Liver (tissue), 8 donors: ENCODE measurements at regions not wholly inside any gene's neighbourhood (a gene's known extent, or its start where the extent isn't known, plus 50 kb on each side); places are given as distances from the start of the nearest gene placed in this dataset.

Experiments used
- DNase-seq: peaks from one replicate; pipeline ENCODE4 v3.0.0-alpha.2; 2017; ENCODE audit warnings: low spot score
- H3K27ac ChIP-seq, 2 donors: one replicate each; pipeline ENCODE4 v1.7.0; 2013; ENCODE audit warnings: inconsistent platforms in 2 of 2, low read length in 2 of 2, control low read depth in 1 of 2, low read depth in 1 of 2, mild to moderate bottlenecking in 1 of 2
- H3K27me3 ChIP-seq, 4 donors: one replicate each; pipeline versions ENCODE4 v1.6.1 to v1.7.0; 2013; ENCODE audit warnings: low read length in 3 of 4, inconsistent platforms in 1 of 4, mild to moderate bottlenecking in 1 of 4, moderate library complexity in 1 of 4; ENCODE audit not compliant: control insufficient read depth in 4 of 4, insufficient read depth in 4 of 4
- H3K36me3 ChIP-seq, 4 donors: one replicate each; pipeline versions ENCODE4 v1.6.1 to v1.7.0; 2013; ENCODE audit warnings: low read length in 3 of 4, mild to moderate bottlenecking in 3 of 4, low read depth in 1 of 4, moderate library complexity in 1 of 4; ENCODE audit not compliant: control insufficient read depth in 4 of 4, insufficient read depth in 3 of 4
- H3K4me1 ChIP-seq, 4 donors: one replicate each; pipeline versions ENCODE4 v1.6.1 to v1.7.0; 2013; ENCODE audit warnings: low read length in 3 of 4, mild to moderate bottlenecking in 3 of 4, moderate library complexity in 1 of 4; ENCODE audit not compliant: control insufficient read depth in 4 of 4, insufficient read depth in 4 of 4
- H3K4me3 ChIP-seq, 3 donors: one replicate each; pipeline versions ENCODE4 v1.6.1 to v1.7.0; 2013; ENCODE audit warnings: low read length in 3 of 3, control low read depth in 1 of 3, low read depth in 1 of 3, mild to moderate bottlenecking in 1 of 3
- H3K9ac ChIP-seq, 2 donors: one replicate each; pipeline ENCODE4 v1.7.0; 2013; ENCODE audit warnings: low read length in 2 of 2, mild to moderate bottlenecking in 2 of 2, moderate library complexity in 2 of 2, control low read depth in 1 of 2, low read depth in 1 of 2
- H3K9me3 ChIP-seq, 4 donors: one replicate each; pipeline versions ENCODE4 v1.6.1 to v1.7.0; 2013; ENCODE audit warnings: low read length in 3 of 4; ENCODE audit not compliant: control insufficient read depth in 4 of 4
- FOXA1 ChIP-seq: IDR thresholded peaks from 2 replicates; pipeline ENCODE4 v1.6.1; 2016; ENCODE audit warnings: antibody characterized with exemption
- GABPA ChIP-seq, 2 donors: IDR thresholded peaks in 1 of 2; conservative IDR thresholded peaks in 1 of 2; 2 replicates each; pipeline ENCODE4 v1.6.1; 2016; ENCODE audit warnings: antibody characterized with exemption in 2 of 2, mild to moderate bottlenecking in 1 of 2, moderate library complexity in 1 of 2
- HNF4G ChIP-seq: IDR thresholded peaks from 2 replicates; pipeline ENCODE4 v1.6.1; 2016; ENCODE audit warnings: antibody characterized with exemption
- MAX ChIP-seq: IDR thresholded peaks from 2 replicates; pipeline ENCODE4 v1.6.1; 2016; ENCODE audit warnings: antibody characterized with exemption
- RAD21 ChIP-seq, 2 donors: IDR thresholded peaks; 2 replicates each; pipeline ENCODE4 v1.6.1; 2016; ENCODE audit warnings: antibody characterized with exemption in 2 of 2, mild to moderate bottlenecking in 2 of 2
- REST ChIP-seq: IDR thresholded peaks from 2 replicates; pipeline ENCODE4 v1.6.1; 2016; ENCODE audit warnings: antibody characterized with exemption, mild to moderate bottlenecking
- RXRA ChIP-seq, 2 donors: IDR thresholded peaks; 2 replicates each; pipeline ENCODE4 v1.6.1; 2017 to 2018; ENCODE audit warnings: antibody characterized with exemption in 2 of 2, mild to moderate bottlenecking in 1 of 2
- SP1 ChIP-seq: IDR thresholded peaks from 2 replicates; pipeline ENCODE4 v1.6.1; 2018; ENCODE audit warnings: antibody characterized with exemption, mild to moderate bottlenecking
- TAF1 ChIP-seq: conservative IDR thresholded peaks from 2 replicates; pipeline ENCODE4 v1.6.1; 2016; ENCODE audit warnings: antibody characterized with exemption, mild to moderate bottlenecking
- YY1 ChIP-seq: IDR thresholded peaks from 2 replicates; pipeline ENCODE4 v1.6.1; 2016; ENCODE audit warnings: antibody characterized with exemption, mild to moderate bottlenecking
- WGBS: extraction: QIAGEN DNeasy Blood & Tissue Kit; methylation state at CpG from one replicate; pipeline ENCODE4 v1.1.7; 2013; 5-methylcytosine and 5-hydroxymethylcytosine counted together
- TF ChIP-seq, protein P1 (sequence below): IDR thresholded peaks from 2 replicates; pipeline ENCODE4 v1.6.1; 2016; ENCODE audit warnings: antibody characterized with exemption
- TF ChIP-seq, protein P2 (sequence below): IDR thresholded peaks from 2 replicates; pipeline ENCODE4 v1.6.1; 2016; ENCODE audit warnings: antibody characterized with exemption
- TF ChIP-seq, protein P3 (sequence below): fragments of 150-350 bp; IDR thresholded peaks from 2 replicates; pipeline ENCODE4 v1.5.1; 2017; ENCODE audit warnings: improper control_type of control experiment, low read depth, low read length; ENCODE audit not compliant: missing input control
- donor health status: healthy.
- donor health status: healthy.
- donor health status: healthy.
- donor health status: healthy.
- donor health status: healthy.

DNA sequence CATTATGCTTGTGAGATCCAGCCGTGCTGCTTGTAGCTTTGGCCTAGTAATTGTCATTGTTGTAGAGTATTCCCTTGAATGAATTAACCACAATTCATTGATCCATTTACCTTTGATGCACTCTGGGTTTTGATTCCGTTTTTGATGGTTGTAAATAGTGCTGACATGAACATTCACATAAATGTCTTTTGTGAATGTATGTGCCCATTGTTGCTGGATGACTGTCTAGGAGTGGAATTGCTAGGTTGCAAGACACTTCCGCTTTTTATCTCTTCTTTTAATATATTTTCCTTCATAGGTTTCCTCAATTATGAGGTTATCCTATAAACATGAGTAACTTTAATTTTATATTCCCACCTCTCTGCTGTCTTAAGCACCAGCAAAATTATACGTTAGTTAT is 104.8 kb upstream of the CCDC68 start:
- no peaks in the 10 kb centered on the region for H3K27me3 ChIP-seq

GRCh38 chr18:55054021-55054990 is 95.0 kb upstream of the CCDC68 start:
- 87% methylated on average over 24 of the region's 24 CpGs for WGBS
- no peak for TF ChIP-seq FOXA1
- no peak for TF ChIP-seq SP1
- TF ChIP-seq, protein P1, sequence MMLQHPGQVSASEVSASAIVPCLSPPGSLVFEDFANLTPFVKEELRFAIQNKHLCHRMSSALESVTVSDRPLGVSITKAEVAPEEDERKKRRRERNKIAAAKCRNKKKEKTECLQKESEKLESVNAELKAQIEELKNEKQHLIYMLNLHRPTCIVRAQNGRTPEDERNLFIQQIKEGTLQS, result no peak
- no peak for TF ChIP-seq RAD21 (IDR thresholded peaks at IDR 0.05)
- TF ChIP-seq REST, result no peak
- no peak for TF ChIP-seq TAF1
- TF ChIP-seq HNF4G, result no peak
- no peak for TF ChIP-seq YY1
- no peak for TF ChIP-seq RXRA (IDR thresholded peaks at IDR 0.05)
- TF ChIP-seq, protein P2, sequence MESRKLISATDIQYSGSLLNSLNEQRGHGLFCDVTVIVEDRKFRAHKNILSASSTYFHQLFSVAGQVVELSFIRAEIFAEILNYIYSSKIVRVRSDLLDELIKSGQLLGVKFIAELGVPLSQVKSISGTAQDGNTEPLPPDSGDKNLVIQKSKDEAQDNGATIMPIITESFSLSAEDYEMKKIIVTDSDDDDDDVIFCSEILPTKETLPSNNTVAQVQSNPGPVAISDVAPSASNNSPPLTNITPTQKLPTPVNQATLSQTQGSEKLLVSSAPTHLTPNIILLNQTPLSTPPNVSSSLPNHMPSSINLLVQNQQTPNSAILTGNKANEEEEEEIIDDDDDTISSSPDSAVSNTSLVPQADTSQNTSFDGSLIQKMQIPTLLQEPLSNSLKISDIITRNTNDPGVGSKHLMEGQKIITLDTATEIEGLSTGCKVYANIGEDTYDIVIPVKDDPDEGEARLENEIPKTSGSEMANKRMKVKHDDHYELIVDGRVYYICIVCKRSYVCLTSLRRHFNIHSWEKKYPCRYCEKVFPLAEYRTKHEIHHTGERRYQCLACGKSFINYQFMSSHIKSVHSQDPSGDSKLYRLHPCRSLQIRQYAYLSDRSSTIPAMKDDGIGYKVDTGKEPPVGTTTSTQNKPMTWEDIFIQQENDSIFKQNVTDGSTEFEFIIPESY, result no peak
- no peak for TF ChIP-seq MAX
- TF ChIP-seq, protein P3, sequence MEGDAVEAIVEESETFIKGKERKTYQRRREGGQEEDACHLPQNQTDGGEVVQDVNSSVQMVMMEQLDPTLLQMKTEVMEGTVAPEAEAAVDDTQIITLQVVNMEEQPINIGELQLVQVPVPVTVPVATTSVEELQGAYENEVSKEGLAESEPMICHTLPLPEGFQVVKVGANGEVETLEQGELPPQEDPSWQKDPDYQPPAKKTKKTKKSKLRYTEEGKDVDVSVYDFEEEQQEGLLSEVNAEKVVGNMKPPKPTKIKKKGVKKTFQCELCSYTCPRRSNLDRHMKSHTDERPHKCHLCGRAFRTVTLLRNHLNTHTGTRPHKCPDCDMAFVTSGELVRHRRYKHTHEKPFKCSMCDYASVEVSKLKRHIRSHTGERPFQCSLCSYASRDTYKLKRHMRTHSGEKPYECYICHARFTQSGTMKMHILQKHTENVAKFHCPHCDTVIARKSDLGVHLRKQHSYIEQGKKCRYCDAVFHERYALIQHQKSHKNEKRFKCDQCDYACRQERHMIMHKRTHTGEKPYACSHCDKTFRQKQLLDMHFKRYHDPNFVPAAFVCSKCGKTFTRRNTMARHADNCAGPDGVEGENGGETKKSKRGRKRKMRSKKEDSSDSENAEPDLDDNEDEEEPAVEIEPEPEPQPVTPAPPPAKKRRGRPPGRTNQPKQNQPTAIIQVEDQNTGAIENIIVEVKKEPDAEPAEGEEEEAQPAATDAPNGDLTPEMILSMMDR, result no peak
- no peak for TF ChIP-seq GABPA (IDR thresholded peaks at IDR 0.05 in 1 of 2, conservative IDR thresholded peaks at IDR 0.05 in 1 of 2)

More for the DNA sequence above, 104.8 kb upstream of the CCDC68 start:
- no peaks in the 10 kb centered on the region for H3K36me3 ChIP-seq
- WGBS, result 74% methylated on average over 4 of the region's 4 CpGs
- no peaks in the 10 kb centered on the region for H3K4me1 ChIP-seq
- no peak overlapping the region for H3K9ac ChIP-seq
- DNase-seq, result no peak
- TF ChIP-seq REST, result no peak
- no peak overlapping the region for H3K27ac ChIP-seq
- no peaks in the 10 kb centered on the region for H3K9me3 ChIP-seq
- no peak overlapping the region for H3K4me3 ChIP-seq

More at GRCh38 chr18:55054021-55054990, 95.0 kb upstream of the CCDC68 start:
- Histone ChIP-seq H3K36me3 (peaks cover 0 to 2% (median 0%) of the 10 kb centered on the region in 4 donors), H3K27me3 (no peaks in the 10 kb centered on the region), H3K9ac (no peak overlapping the region), H3K4me3 (no peak overlapping the region), H3K27ac (no peak overlapping the region), H3K9me3 (peaks cover 0 to 4% (median 0%) of the 10 kb centered on the region in 4 donors), H3K4me1 (no peaks in the 10 kb centered on the region)
- DNase-seq, result no peak
